OCI-LY7 (cell line): ENCODE measurements at regions not wholly inside any gene's neighbourhood (a gene's known extent, or its start where the extent isn't known, plus 50 kb on each side); places are given as distances from the start of the nearest gene placed in this dataset.

ENCODE experiments used
- CTCF ChIP-seq: fragments of 200-600 bp; sonication (generic); conservative IDR thresholded peaks from 2 replicates; pipeline ENCODE4 v1.5.1; 2014; ENCODE audit warnings: mild to moderate bottlenecking, antibody characterized with exemption, low read length, moderate library complexity, mixed read lengths
- EZH2phosphoT487 ChIP-seq: fragments of 200-600 bp; sonication (generic); IDR thresholded peaks from 2 replicates; pipeline ENCODE4 v1.6.1; 2018; ENCODE audit warnings: low read depth, borderline replicate concordance, mild to moderate bottlenecking, mixed run types, antibody characterized with exemption, low read length, moderate library complexity, mixed read lengths

GRCh38 chr4:174437749-174438148, 84.5 kb downstream of the HPGD start:
- TF ChIP-seq CTCF = no peak
- no peak for TF ChIP-seq EZH2phosphoT487
